Keratinocyte (primary cell): ENCODE measurements at regions not wholly inside any gene's neighbourhood (a gene's known extent, or its start where the extent isn't known, plus 50 kb on each side); places are given as distances from the start of the nearest gene placed in this dataset.

Source experiments
- EZH2 ChIP-seq: IDR thresholded peaks from one replicate; pipeline ENCODE4 v1.6.1; 2012; ENCODE audit warnings: inconsistent platforms, mild to moderate bottlenecking, low read length, moderate library complexity
- TF ChIP-seq, protein P1 (sequence below), 3 experiments: IDR thresholded peaks in 1 of 3; conservative IDR thresholded peaks in 1 of 3; optimal IDR thresholded peaks in 1 of 3; 2 replicates in 2 of 3; 3 replicates in 1 of 3; pipeline versions ENCODE3 to v1.5.1; 2011; ENCODE audit warnings: low read length in 3 of 3, mild to moderate bottlenecking in 3 of 3, moderate library complexity in 2 of 3, control low read depth in 1 of 3, inconsistent platforms in 1 of 3; ENCODE audit not compliant: insufficient read depth in 2 of 3; ENCODE audit errors: extremely low read depth in 1 of 3

DNA sequence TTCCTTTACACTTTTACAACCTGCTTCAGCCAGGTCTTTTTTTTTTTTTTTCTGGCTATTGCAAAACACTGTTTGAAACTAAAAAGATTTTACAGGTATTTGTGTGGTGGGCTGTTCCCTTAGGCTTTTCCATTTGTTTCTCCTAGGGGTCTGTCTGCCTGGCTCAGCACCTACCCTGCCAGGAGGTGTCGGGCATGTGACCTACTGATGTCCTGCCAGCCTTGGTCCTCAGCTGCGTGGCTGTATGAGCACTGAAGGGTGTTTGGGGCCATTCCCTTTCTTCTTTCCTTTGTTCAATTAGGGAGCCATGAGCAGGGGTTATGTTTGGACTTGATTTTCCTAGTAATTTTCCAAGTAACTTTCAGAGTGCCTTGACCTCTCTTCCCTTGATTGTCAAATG, 269.2 kb upstream of the SALL1 start:
- TF ChIP-seq, protein P1, sequence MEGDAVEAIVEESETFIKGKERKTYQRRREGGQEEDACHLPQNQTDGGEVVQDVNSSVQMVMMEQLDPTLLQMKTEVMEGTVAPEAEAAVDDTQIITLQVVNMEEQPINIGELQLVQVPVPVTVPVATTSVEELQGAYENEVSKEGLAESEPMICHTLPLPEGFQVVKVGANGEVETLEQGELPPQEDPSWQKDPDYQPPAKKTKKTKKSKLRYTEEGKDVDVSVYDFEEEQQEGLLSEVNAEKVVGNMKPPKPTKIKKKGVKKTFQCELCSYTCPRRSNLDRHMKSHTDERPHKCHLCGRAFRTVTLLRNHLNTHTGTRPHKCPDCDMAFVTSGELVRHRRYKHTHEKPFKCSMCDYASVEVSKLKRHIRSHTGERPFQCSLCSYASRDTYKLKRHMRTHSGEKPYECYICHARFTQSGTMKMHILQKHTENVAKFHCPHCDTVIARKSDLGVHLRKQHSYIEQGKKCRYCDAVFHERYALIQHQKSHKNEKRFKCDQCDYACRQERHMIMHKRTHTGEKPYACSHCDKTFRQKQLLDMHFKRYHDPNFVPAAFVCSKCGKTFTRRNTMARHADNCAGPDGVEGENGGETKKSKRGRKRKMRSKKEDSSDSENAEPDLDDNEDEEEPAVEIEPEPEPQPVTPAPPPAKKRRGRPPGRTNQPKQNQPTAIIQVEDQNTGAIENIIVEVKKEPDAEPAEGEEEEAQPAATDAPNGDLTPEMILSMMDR (optimal IDR thresholded peaks at IDR 0.05 in 1 of 3, IDR thresholded peaks at IDR 0.05 in 1 of 3, conservative IDR thresholded peaks at IDR 0.05 in 1 of 3; ENCODE audit: extremely low read depth in 1 of 3, insufficient read depth in 2 of 3, low read length in 3 of 3): no peak
- TF ChIP-seq EZH2: no peak
